CD4-positive, alpha-beta memory T cell (primary cell): ENCODE measurements at regions not wholly inside any gene's neighbourhood (a gene's known extent, or its start where the extent isn't known, plus 50 kb on each side); places are given as distances from the start of the nearest gene placed in this dataset.
"Not testable (repeated sequence)": the region's sequence is repeated elsewhere in the genome, so short reads cannot be mapped to it uniquely, and the experiment has no call there.

Experiments
- CTCF ChIA-PET: fragments of 350-600 bp; sonication (Branson Sonifier 250); formaldehyde crosslinking; loops from one replicate; lab custom pipeline; 2021; ENCODE audit warnings: inconsistent platforms; ENCODE audit not compliant: partially characterized antibody; lab: Charles Lee
- POLR2A ChIA-PET: fragments of 350-600 bp; sonication (Branson Sonifier 250); formaldehyde crosslinking; loops from one replicate; lab custom pipeline; 2021; ENCODE audit not compliant: partially characterized antibody; lab: Charles Lee
- DNase-seq, 5 donors: peaks; one replicate each; pipeline versions ENCODE4 v3.0.0 to v3.0.0-alpha.2; 2020 to 2022; ENCODE audit warnings: mixed read lengths in 1 of 5
- H3K27ac ChIP-seq: one replicate; pipeline ENCODE4 v1.7.0; 2013; ENCODE audit warnings: low read depth, low read length
- H3K27me3 ChIP-seq: 2 replicates; pipeline ENCODE4 v1.7.0; 2013; ENCODE audit warnings: mild to moderate bottlenecking, low read length, moderate library complexity; ENCODE audit not compliant: insufficient read depth
- H3K36me3 ChIP-seq: 2 replicates; pipeline ENCODE4 v1.7.0; 2013; ENCODE audit warnings: mild to moderate bottlenecking, low read length, moderate library complexity; ENCODE audit not compliant: insufficient read depth
- H3K4me1 ChIP-seq: 2 replicates; pipeline ENCODE4 v1.7.0; 2013; ENCODE audit warnings: mild to moderate bottlenecking, low read length, moderate library complexity; ENCODE audit not compliant: insufficient read depth
- H3K4me3 ChIP-seq, 2 donors: one replicate each; pipeline ENCODE4 v1.7.0; 2013; ENCODE audit warnings: low read length in 2 of 2, mild to moderate bottlenecking in 1 of 2
- H3K9me3 ChIP-seq, 2 donors: one replicate each; pipeline ENCODE4 v1.7.0; 2013; ENCODE audit warnings: low read length in 2 of 2, control low read depth in 1 of 2; ENCODE audit not compliant: control insufficient read depth in 1 of 2
- H3K27ac Mint-ChIP-seq, 7 donors: one replicate each; pipeline ENCODE4 v1.8.0; 2020 to 2021; ENCODE audit warnings: mixed read lengths in 7 of 7, mild to moderate bottlenecking in 6 of 7, inconsistent platforms in 3 of 7, moderate library complexity in 3 of 7
- H3K27me3 Mint-ChIP-seq, 2 donors: one replicate each; pipeline ENCODE4 v1.8.0; 2020 to 2021; ENCODE audit warnings: mixed read lengths in 2 of 2
- H3K36me3 Mint-ChIP-seq, 2 donors: one replicate each; pipeline ENCODE4 v1.8.0; 2020 to 2021; ENCODE audit warnings: mixed read lengths in 2 of 2, inconsistent platforms in 1 of 2, mild to moderate bottlenecking in 1 of 2
- H3K4me1 Mint-ChIP-seq, 4 donors: one replicate each; pipeline ENCODE4 v1.8.0; 2020 to 2021; ENCODE audit warnings: mixed read lengths in 4 of 4, mild to moderate bottlenecking in 1 of 4
- H3K4me3 Mint-ChIP-seq, 8 donors: one replicate each; pipeline ENCODE4 v1.8.0; 2020 to 2021; ENCODE audit warnings: mixed read lengths in 8 of 8, mild to moderate bottlenecking in 7 of 8, moderate library complexity in 6 of 8, inconsistent platforms in 3 of 8
- H3K9me3 Mint-ChIP-seq, 8 donors: one replicate each; pipeline ENCODE4 v1.8.0; 2020 to 2021; ENCODE audit warnings: mixed read lengths in 8 of 8, mild to moderate bottlenecking in 5 of 8, inconsistent platforms in 3 of 8, moderate library complexity in 1 of 8
- intact Hi-C: fragments of 100-400 bp; cut with micrococcal nuclease; formaldehyde crosslinking; loops from one replicate; pipeline ENCODE4 v1.15.1; 2023

DNA sequence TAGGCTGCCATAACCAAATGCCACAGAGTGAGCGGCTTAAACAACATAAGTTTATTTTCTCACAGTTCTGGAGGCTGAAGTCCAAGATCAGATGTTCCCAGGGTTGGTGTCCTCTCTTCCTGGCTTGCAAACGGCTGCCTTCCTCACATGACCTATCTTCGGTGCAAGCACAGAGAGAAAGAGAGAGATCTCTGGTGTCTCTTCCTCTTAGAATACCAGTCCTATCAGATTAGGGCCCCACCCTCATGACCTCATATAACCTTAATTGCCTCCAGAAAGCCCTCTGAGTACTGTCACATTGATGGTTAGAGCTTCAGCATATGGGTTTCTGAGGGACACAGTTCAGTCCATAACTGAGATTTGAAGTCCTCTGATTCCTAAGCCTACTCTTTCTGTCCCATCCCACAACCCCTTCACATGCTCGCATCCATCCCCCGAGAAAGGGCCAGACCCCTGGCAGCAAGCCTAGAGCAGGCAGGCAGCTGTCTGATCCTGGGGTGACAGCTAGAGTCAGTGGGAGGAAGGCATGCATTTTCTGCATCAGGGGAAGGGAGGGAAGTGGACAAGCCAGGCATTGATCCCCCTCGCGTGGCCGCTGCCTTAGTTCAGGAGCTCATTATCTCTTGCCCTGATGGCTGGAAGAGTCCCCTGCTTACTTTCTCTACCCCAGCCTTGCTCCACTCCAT is 114.1 kb downstream of the FAR1 start:
- POLR2A ChIA-PET: no interaction called here
- no peak for DNase-seq
- Histone ChIP-seq H3K27ac (no peak overlapping the region), H3K4me3 (no peak overlapping the region), H3K36me3 (no peaks in the 10 kb centered on the region), H3K27me3 (no peaks in the 10 kb centered on the region), H3K4me1 (no peaks in the 10 kb centered on the region), H3K9me3 (no peaks in the 10 kb centered on the region)
- CTCF ChIA-PET: interaction anchor here (0.8 to 1.5 kb wide), 6 partner anchors 9 to 526 kb away, joined by 3 to 6 read pairs (median 4); partner anchors contain the start of gene SPON1
- intact Hi-C loops: no loop called here
- peaks cover 0 to 1% (median 0%) of the 10 kb centered on the region in 8 donors for H3K9me3 Mint-ChIP-seq
- no peaks in the 10 kb centered on the region for H3K36me3 Mint-ChIP-seq
- no peak overlapping the region for H3K4me3 Mint-ChIP-seq
- peak overlapping the region in 3 of 7 donors; percentile 3 to 78 (median 66) for H3K27ac Mint-ChIP-seq
- H3K4me1 Mint-ChIP-seq: peaks cover 0 to 3% (median 0%) of the 10 kb centered on the region in 4 donors
- H3K27me3 Mint-ChIP-seq: peaks cover 0 to 1% of the 10 kb centered on the region in 2 donors

DNA sequence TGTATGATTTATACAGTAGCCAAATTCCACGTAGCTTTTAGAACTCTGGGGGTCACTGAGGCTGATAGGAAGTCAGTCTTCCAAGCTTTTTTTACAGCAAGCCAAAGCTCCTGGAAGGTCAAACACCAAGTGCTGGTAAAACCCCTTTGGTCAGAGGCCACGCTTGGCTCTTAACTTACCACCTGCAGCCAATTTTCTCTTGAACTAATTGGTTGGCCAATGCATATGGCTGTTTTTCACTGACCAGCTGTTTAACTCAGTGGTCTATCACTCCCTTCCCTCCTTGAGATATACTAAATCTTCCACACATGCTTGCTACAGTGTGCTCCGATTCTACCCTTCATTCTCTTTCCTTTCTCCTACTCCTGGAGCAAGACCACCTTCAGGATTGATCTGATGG is 116.0 kb downstream of the FAR1 start:
- peaks cover 0 to under 1% of the 10 kb centered on the region in 2 donors for H3K27me3 Mint-ChIP-seq
- ChIA-PET CTCF (interaction anchor here (0.6 to 1.4 kb wide), 3 partner anchors 12 to 671 kb away, joined by 3 to 4 read pairs (median 4); no protein-coding TSS in a partner anchor), POLR2A (no interaction called here)
- Histone ChIP-seq H3K27ac (no peak overlapping the region), H3K27me3 (no peaks in the 10 kb centered on the region), H3K9me3 (no peaks in the 10 kb centered on the region), H3K4me1 (no peaks in the 10 kb centered on the region), H3K4me3 (no peak overlapping the region), H3K36me3 (no peaks in the 10 kb centered on the region)
- H3K4me3 Mint-ChIP-seq: no peak overlapping the region
- H3K27ac Mint-ChIP-seq: no peak overlapping the region
- H3K9me3 Mint-ChIP-seq: no peaks in the 10 kb centered on the region
- DNase-seq: no peak
- intact Hi-C loops: no loop called here
- H3K4me1 Mint-ChIP-seq: peaks cover 0 to 3% (median 0%) of the 10 kb centered on the region in 4 donors
- no peaks in the 10 kb centered on the region for H3K36me3 Mint-ChIP-seq

DNA sequence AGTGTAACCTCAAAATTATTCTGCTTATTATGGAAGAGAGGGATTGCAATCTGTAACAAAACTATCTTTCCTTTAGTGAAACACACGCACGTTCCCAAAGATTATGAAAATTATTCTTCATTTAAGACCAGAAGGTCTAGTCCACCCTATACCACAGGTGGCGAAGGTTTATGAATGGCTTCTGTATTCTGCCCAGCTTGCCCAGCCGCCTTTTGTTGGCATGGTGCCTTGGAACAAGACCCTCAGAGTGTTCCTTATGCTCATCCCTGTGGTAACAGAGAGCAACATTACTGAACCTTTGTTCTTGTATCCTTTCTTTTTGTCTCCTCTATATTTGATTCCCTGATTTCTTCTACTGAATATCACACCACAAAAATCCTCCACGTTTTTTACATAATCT is 116.4 kb downstream of the FAR1 start:
- H3K9me3 ChIP-seq: no peaks in the 10 kb centered on the region
- ChIA-PET POLR2A (no interaction called here), CTCF (interaction anchor here (0.6 to 4.4 kb wide), 3 partner anchors 9 to 670 kb away, joined by 4 to 27 read pairs (median 4); no protein-coding TSS in a partner anchor)
- DNase-seq: no peak
- no peak overlapping the region for H3K4me3 ChIP-seq
- H3K4me1 ChIP-seq: no peaks in the 10 kb centered on the region
- H3K27ac ChIP-seq: no peak overlapping the region
- H3K4me1 Mint-ChIP-seq: peaks cover 0 to 3% (median 0%) of the 10 kb centered on the region in 4 donors
- H3K27me3 Mint-ChIP-seq: no peaks in the 10 kb centered on the region
- H3K9me3 Mint-ChIP-seq: no peaks in the 10 kb centered on the region
- no peak overlapping the region for H3K27ac Mint-ChIP-seq
- no peak overlapping the region for H3K4me3 Mint-ChIP-seq
- H3K36me3 Mint-ChIP-seq: no peaks in the 10 kb centered on the region
- H3K27me3 ChIP-seq: no peaks in the 10 kb centered on the region
- H3K36me3 ChIP-seq: no peaks in the 10 kb centered on the region
- intact Hi-C loops: no loop called here

DNA sequence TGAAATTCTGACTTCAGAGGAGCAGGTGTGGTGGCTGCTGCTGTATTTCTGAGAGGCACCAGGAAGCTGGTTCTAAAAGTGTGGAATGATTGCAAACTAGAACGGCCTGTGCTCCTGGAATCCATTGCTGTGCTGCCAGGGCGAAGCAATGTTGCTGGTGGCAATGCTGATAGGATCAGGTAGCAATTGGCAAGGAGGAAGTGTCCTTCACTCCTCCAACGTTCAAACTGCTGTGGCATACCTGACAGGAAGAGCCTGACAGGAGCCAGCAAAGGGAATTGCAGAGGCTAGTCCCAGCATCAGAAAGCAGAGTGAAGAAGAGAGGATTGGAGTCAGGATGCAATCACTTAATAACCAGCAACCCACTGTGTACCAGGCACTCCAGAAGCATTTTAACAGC is 118.2 kb downstream of the FAR1 start:
- ChIA-PET CTCF (interaction anchor here (1.4 to 4.4 kb wide), 2 partner anchors 11 to 14 kb away, joined by 4 to 27 read pairs; no protein-coding TSS in a partner anchor), POLR2A (no interaction called here)
- Mint-ChIP-seq H3K4me3 (no peak overlapping the region), H3K36me3 (no peaks in the 10 kb centered on the region), H3K9me3 (no peaks in the 10 kb centered on the region), H3K27me3 (no peaks in the 10 kb centered on the region), H3K4me1 (peaks cover 0 to 3% (median 0%) of the 10 kb centered on the region in 4 donors), H3K27ac (no peak overlapping the region)
- Histone ChIP-seq H3K4me1 (no peaks in the 10 kb centered on the region), H3K4me3 (no peak overlapping the region), H3K9me3 (no peaks in the 10 kb centered on the region), H3K36me3 (no peaks in the 10 kb centered on the region), H3K27me3 (no peaks in the 10 kb centered on the region), H3K27ac (no peak overlapping the region)
- intact Hi-C loops: no loop called here
- DNase-seq: no peak

DNA sequence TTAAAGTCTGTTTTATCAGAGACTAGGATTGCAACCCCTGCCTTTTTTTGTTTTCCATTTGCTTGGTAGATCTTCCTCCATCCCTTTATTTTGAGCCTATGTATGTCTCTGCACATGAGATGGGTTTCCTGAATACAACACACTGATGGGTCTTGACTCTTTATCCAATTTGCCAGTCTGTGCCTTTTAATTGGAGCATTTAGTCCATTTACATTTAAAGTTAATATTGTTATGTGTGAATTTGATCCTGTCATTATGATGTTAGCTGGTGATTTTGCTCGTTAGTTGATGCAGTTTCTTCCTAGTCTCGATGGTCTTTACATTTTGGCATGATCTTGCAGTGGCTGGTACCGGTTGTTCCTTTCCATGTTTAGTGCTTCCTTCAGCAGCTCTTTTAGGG is 129.1 kb downstream of the FAR1 start:
- not testable (repeated sequence) for H3K9me3 ChIP-seq

DNA sequence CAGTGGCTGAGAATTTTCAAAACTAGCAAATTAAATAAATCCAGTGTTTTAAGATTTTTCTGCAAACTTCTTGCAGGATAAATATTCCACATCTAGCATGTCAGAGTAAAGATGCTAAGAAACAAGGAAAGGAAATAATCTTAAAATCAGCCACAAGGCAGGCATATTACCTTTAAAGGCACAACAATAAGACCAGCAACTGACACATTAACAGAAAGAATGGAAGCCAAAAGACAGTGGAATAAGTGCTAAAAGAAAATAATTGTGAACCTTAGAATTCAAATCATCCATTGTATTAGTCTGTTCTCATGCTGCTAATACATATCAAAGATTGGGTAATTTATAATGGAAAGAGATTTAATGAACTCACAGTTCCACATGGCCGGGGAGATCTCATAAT is 132.4 kb downstream of the FAR1 start:
- ChIA-PET CTCF (no interaction called here), POLR2A (no interaction called here)
- H3K36me3 Mint-ChIP-seq: peaks cover 0 to 4% of the 10 kb centered on the region in 2 donors
- Histone ChIP-seq H3K9me3 (peaks cover 0 to 5% of the 10 kb centered on the region in 2 donors), H3K27me3 (no peaks in the 10 kb centered on the region), H3K4me3 (no peak overlapping the region), H3K27ac (no peak overlapping the region), H3K36me3 (no peaks in the 10 kb centered on the region), H3K4me1 (no peaks in the 10 kb centered on the region)
- H3K9me3 Mint-ChIP-seq: peaks cover 0 to 40% (median 15%) of the 10 kb centered on the region in 8 donors
- DNase-seq: no peak
- no peaks in the 10 kb centered on the region for H3K4me1 Mint-ChIP-seq
- H3K4me3 Mint-ChIP-seq: no peak overlapping the region
- peaks cover 1 to 2% of the 10 kb centered on the region in 2 donors for H3K27me3 Mint-ChIP-seq
- intact Hi-C loops: no loop called here
- no peak overlapping the region for H3K27ac Mint-ChIP-seq

More for the DNA sequence above, 129.1 kb downstream of the FAR1 start:
- H3K9me3 Mint-ChIP-seq: peaks cover 0 to 32% (median 14%) of the 10 kb centered on the region in 8 donors
- CTCF ChIA-PET, H3K4me1 ChIP-seq, H3K4me3 Mint-ChIP-seq, H3K36me3 Mint-ChIP-seq, DNase-seq, POLR2A ChIA-PET, H3K27me3 Mint-ChIP-seq, H3K27ac Mint-ChIP-seq, H3K4me1 Mint-ChIP-seq, H3K36me3 ChIP-seq, H3K27ac ChIP-seq, H3K27me3 ChIP-seq, H3K4me3 ChIP-seq, intact Hi-C loops: not testable (repeated sequence)

DNA sequence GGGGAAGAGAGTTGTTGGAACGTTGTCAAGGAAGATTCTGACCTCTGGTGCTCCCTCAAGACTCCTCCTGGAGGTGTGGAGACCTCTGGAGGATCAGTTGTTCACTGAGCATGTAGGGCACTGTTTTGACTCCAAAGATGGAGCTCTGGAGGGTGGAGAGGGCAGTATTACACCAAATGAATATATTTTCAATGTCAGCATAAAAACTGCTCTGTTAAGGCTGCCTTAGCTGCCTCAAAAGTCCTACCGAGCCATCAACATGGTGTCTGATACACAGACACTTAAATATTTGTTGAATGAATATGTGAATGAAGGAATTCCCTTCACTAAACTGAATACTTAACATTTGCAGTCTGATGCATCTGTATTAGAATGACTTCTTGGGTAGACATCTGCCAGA is 144.2 kb upstream of the SPON1 start:
- Histone ChIP-seq H3K27ac (no peak overlapping the region), H3K36me3 (no peaks in the 10 kb centered on the region), H3K9me3 (no peaks in the 10 kb centered on the region), H3K27me3 (no peaks in the 10 kb centered on the region), H3K4me3 (no peak overlapping the region), H3K4me1 (no peaks in the 10 kb centered on the region)
- no peak for DNase-seq
- ChIA-PET POLR2A (no interaction called here), CTCF (no interaction called here)
- peaks cover 0 to 6% of the 10 kb centered on the region in 2 donors for H3K36me3 Mint-ChIP-seq
- H3K9me3 Mint-ChIP-seq: peaks cover 0 to 21% (median 10%) of the 10 kb centered on the region in 8 donors
- peak overlapping the region in 1 of 7 donors; percentile 42 for H3K27ac Mint-ChIP-seq
- no peak overlapping the region for H3K4me3 Mint-ChIP-seq
- H3K4me1 Mint-ChIP-seq: peaks cover 0 to 7% (median 0%) of the 10 kb centered on the region in 4 donors
- peaks cover 0 to 6% of the 10 kb centered on the region in 2 donors for H3K27me3 Mint-ChIP-seq
- intact Hi-C loops: no loop called here
